Ovary (tissue), 7 donors: ENCODE measurements at regions not wholly inside any gene's neighbourhood (a gene's known extent, or its start where the extent isn't known, plus 50 kb on each side); places are given as distances from the start of the nearest gene placed in this dataset.

Source experiments
- DNase-seq, 5 donors: peaks; one replicate each; pipeline ENCODE4 v3.0.0-alpha.2; 2019 to 2020
- H3K27ac ChIP-seq, 2 donors: fragments of 200-600 bp; one replicate each; pipeline versions ENCODE4 v1.5.1 to v1.8.0; 2019 to 2022
- H3K27me3 ChIP-seq: fragments of 200-600 bp; one replicate; pipeline ENCODE4 v1.8.0; 2022
- H3K36me3 ChIP-seq: fragments of 200-600 bp; sonication (generic); one replicate; pipeline ENCODE4 v1.5.1; 2019
- H3K4me1 ChIP-seq: one replicate; pipeline ENCODE4 v1.8.1; 2013; ENCODE audit warnings: mild to moderate bottlenecking, moderate library complexity; ENCODE audit not compliant: insufficient read depth
- H3K4me3 ChIP-seq: fragments of 200-600 bp; sonication (generic); one replicate; pipeline ENCODE4 v1.5.1; 2017
- H3K9me3 ChIP-seq, 2 donors: fragments of 200-600 bp in 1 of 2; sonication (generic) in 1 of 2; one replicate each; pipeline versions ENCODE4 v1.5.1 to v1.8.1; 2013 to 2019; ENCODE audit warnings: mild to moderate bottlenecking in 1 of 2, moderate library complexity in 1 of 2
- CTCF ChIP-seq, 3 donors: fragments of 450-650 bp in 2 of 3; fragments of 200-600 bp in 1 of 3; IDR thresholded peaks; one replicate each; pipeline versions ENCODE4 v1.5.1 to v1.8.0; 2016 to 2022; ENCODE audit warnings: antibody characterized with exemption in 3 of 3, mild to moderate bottlenecking in 1 of 3
- EP300 ChIP-seq: sonication (generic); formaldehyde crosslinking; IDR thresholded peaks from one replicate; pipeline ENCODE4 v1.6.1; 2017; ENCODE audit warnings: antibody characterized with exemption
- POLR2A ChIP-seq: fragments of 450-650 bp; IDR thresholded peaks from one replicate; pipeline ENCODE4 v1.6.1; 2017; ENCODE audit warnings: antibody characterized with exemption, mild to moderate bottlenecking, moderate library complexity
- WGBS, 3 donors: extraction: QIAGEN DNeasy Blood & Tissue Kit in 1 of 3; methylation state at CpG; one replicate each; pipeline versions ENCODE4 v1.1.5 to v1.1.7; 2013 to 2017; 5-methylcytosine and 5-hydroxymethylcytosine counted together
- intact Hi-C, 4 donors: fragments of 100-400 bp; cut with DNase I; formaldehyde crosslinking; loops; one replicate each; pipeline versions ENCODE4 v1.11.0 to v1.15.1; 2022 to 2023
- donor health status: DM: no; HTN: no; CAD: no; lungs with moderate emphysema.
- donor health status: DM: no; HTN: no; CAD: no.
- donor health status: Bipolar disorder and iron deficiency.
- donor health status: DM: no; HTN: no; CAD: no.
- donor health status: DM: yes; HTN: yes; CAD: no.

GRCh38 chr3:70871909-70872656, 559.6 kb upstream of the MDFIC2 start:
- no peak for TF ChIP-seq CTCF (IDR thresholded peaks at IDR 0.05)
- no peak for TF ChIP-seq POLR2A
- TF ChIP-seq EP300: no peak
- intact Hi-C loops: no loop called here
- H3K4me3 ChIP-seq: no peak overlapping the region
- no peaks in the 10 kb centered on the region for H3K4me1 ChIP-seq
- no peak overlapping the region for H3K27ac ChIP-seq
- H3K9me3 ChIP-seq: no peaks in the 10 kb centered on the region
- WGBS, 3 donors: 72 to 78% (median 75%) methylated on average over 4 of the region's 4 CpGs
- H3K36me3 ChIP-seq: no peaks in the 10 kb centered on the region
- no peaks in the 10 kb centered on the region for H3K27me3 ChIP-seq
- DNase-seq: peak in 1 of 5 donors; percentile 40

- H3K27ac ChIP-seq: no peak overlapping the region
- no peaks in the 10 kb centered on the region for H3K4me1 ChIP-seq
- no peak overlapping the region for H3K4me3 ChIP-seq
- no peaks in the 10 kb centered on the region for H3K27me3 ChIP-seq
- H3K9me3 ChIP-seq: no peaks in the 10 kb centered on the region
- TF ChIP-seq POLR2A: no peak
- TF ChIP-seq EP300: no peak
- no peak for TF ChIP-seq CTCF (IDR thresholded peaks at IDR 0.05)
- no peaks in the 10 kb centered on the region for H3K36me3 ChIP-seq
- no peak for DNase-seq
- intact Hi-C loops: no loop called here
Observed at GRCh38 chr3:70870576-70870975, 558.1 kb upstream of the MDFIC2 start.

- intact Hi-C loops: no loop called here
- TF ChIP-seq EP300 (no peak), CTCF (IDR thresholded peaks at IDR 0.05) (no peak), POLR2A (no peak)
- H3K36me3 ChIP-seq: no peaks in the 10 kb centered on the region
- no peak overlapping the region for H3K4me3 ChIP-seq
- H3K4me1 ChIP-seq: no peaks in the 10 kb centered on the region
- DNase-seq: no peak
- no peaks in the 10 kb centered on the region for H3K27me3 ChIP-seq
- 93 to 98% (median 94%) methylated on average over 2 of the region's 2 CpGs for WGBS, 3 donors
- H3K27ac ChIP-seq: no peak overlapping the region
- H3K9me3 ChIP-seq: no peaks in the 10 kb centered on the region
Observed at GRCh38 chr3:70868561-70868960, 556.1 kb upstream of the MDFIC2 start.

GRCh38 chr3:70863049-70863448, 550.6 kb upstream of the MDFIC2 start:
- no peaks in the 10 kb centered on the region for H3K36me3 ChIP-seq
- 72 to 80% (median 77%) methylated on average over 5 of the region's 5 CpGs for WGBS, 3 donors
- DNase-seq: no peak
- H3K4me3 ChIP-seq: no peak overlapping the region
- H3K9me3 ChIP-seq: no peaks in the 10 kb centered on the region
- no peak overlapping the region for H3K27ac ChIP-seq
- no peaks in the 10 kb centered on the region for H3K4me1 ChIP-seq
- TF ChIP-seq EP300: no peak
- TF ChIP-seq CTCF (IDR thresholded peaks at IDR 0.05): no peak
- no peak for TF ChIP-seq POLR2A
- H3K27me3 ChIP-seq: no peaks in the 10 kb centered on the region
- intact Hi-C loops: no loop called here
